ENCODE measurements at regions not wholly inside any gene's neighbourhood (a gene's known extent, or its start where the extent isn't known, plus 50 kb on each side); places are given as distances from the start of the nearest gene placed in this dataset.

DNA sequence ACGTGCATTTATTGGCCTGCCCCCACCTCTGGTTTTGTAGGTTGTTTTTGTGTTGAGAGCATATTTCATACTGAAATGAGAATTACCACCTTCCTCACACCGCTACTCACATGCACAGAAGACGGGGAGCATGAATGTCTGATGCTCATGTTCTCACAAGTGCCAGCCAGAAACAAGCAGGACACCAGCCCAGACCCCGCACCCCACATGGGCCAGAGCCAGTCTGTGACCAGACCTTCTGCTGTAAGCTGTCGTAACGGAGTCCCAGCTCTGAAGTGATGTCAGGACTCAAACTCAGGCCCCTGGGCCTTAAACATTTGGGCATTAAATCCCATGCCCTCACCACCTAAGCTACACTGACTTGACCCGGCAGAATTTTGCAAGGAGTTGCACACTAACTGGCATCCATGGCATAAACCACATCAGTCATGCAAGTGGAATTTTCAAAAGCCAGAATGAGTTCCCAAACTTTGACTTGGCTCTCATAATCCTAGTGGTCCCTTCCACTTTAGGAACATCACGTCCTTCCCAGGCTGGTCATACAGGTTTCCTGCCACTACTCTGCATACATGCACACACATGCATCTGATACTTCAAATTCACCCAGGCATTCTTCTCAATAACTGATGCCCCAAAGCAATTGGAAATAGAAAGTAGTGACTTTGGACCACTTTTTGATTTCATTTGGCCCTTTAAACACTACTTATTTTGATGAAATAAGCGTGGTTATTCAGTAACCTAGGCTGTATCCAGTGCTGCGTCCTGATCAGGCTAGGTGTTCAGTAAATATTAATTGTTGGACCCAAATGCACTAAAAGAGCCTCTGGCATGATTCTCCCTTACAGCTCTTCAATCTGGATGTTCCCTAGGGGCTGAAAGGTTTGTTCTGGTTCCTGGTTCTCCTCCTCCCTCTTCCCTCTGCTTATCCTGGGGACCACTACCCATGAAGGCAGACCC is 223.1 kb upstream of the ID2 start:
- Histone ChIP-seq H3K9me2 (replicated peaks; ENCODE audit: insufficient read depth, low read length) (no peaks in the 10 kb centered on the region), H2AFZ (ENCODE audit: low read length) (no peak overlapping the region), H3K36me3 (replicated peaks; ENCODE audit: insufficient read depth, low read length) (no peaks in the 10 kb centered on the region), H3K27ac (ENCODE audit: low read length) (no peak overlapping the region), H3K9ac (ENCODE audit: low read length) (no peak overlapping the region), H3K9me3 (replicated peaks; ENCODE audit: insufficient read depth, low read length) (no peaks in the 10 kb centered on the region), H3K4me1 (ENCODE audit: low read length) (peaks cover 14% of the 10 kb centered on the region), H3K27me3 (replicated peaks; ENCODE audit: insufficient read depth, low read length) (peaks cover 28% of the 10 kb centered on the region), H3K4me2 (ENCODE audit: low read depth, low read length) (no peak overlapping the region), H4K20me1 (ENCODE audit: insufficient read depth, low read length) (no peaks in the 10 kb centered on the region), H3F3A (ENCODE audit: insufficient read depth, low read length) (peaks cover 11% of the 10 kb centered on the region; the same call in 1 of the 2 replicates), H3K79me2 (ENCODE audit: low read length) (no peaks in the 10 kb centered on the region), H3K4me3 (ENCODE audit: low read length) (no peak overlapping the region)
- no peak for DNase-seq
- TF ChIP-seq EZH2phosphoT487 (IDR thresholded peaks at IDR 0.05; ENCODE audit: low read length) (no peak), EZH2 (optimal IDR thresholded peaks at IDR 0.05; ENCODE audit: low read depth, low read length) (no peak)
- TF ChIP-seq, protein P1, sequence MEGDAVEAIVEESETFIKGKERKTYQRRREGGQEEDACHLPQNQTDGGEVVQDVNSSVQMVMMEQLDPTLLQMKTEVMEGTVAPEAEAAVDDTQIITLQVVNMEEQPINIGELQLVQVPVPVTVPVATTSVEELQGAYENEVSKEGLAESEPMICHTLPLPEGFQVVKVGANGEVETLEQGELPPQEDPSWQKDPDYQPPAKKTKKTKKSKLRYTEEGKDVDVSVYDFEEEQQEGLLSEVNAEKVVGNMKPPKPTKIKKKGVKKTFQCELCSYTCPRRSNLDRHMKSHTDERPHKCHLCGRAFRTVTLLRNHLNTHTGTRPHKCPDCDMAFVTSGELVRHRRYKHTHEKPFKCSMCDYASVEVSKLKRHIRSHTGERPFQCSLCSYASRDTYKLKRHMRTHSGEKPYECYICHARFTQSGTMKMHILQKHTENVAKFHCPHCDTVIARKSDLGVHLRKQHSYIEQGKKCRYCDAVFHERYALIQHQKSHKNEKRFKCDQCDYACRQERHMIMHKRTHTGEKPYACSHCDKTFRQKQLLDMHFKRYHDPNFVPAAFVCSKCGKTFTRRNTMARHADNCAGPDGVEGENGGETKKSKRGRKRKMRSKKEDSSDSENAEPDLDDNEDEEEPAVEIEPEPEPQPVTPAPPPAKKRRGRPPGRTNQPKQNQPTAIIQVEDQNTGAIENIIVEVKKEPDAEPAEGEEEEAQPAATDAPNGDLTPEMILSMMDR (IDR thresholded peaks at IDR 0.05; ENCODE audit: low read length), result no peak

GRCh38 chr2:8459474-8459873 is 222.4 kb upstream of the ID2 start:
- Histone ChIP-seq H3K36me3 (replicated peaks; ENCODE audit: insufficient read depth, low read length) (no peaks in the 10 kb centered on the region), H3K4me1 (ENCODE audit: low read length) (peaks cover 14% of the 10 kb centered on the region), H3K27ac (ENCODE audit: low read length) (no peak overlapping the region), H3K4me3 (ENCODE audit: low read length) (no peak overlapping the region), H3K79me2 (ENCODE audit: low read length) (no peaks in the 10 kb centered on the region), H4K20me1 (ENCODE audit: insufficient read depth, low read length) (no peaks in the 10 kb centered on the region), H3K9me3 (replicated peaks; ENCODE audit: insufficient read depth, low read length) (no peaks in the 10 kb centered on the region), H2AFZ (ENCODE audit: low read length) (no peak overlapping the region), H3K9ac (ENCODE audit: low read length) (no peak overlapping the region), H3K27me3 (replicated peaks; ENCODE audit: insufficient read depth, low read length) (peaks cover 23% of the 10 kb centered on the region), H3K9me2 (replicated peaks; ENCODE audit: insufficient read depth, low read length) (no peaks in the 10 kb centered on the region), H3F3A (ENCODE audit: insufficient read depth, low read length) (peaks cover 11% of the 10 kb centered on the region; the same call in 1 of the 2 replicates), H3K4me2 (ENCODE audit: low read depth, low read length) (no peak overlapping the region)
- TF ChIP-seq, protein P1 (IDR thresholded peaks at IDR 0.05; ENCODE audit: low read length), result no peak
- TF ChIP-seq EZH2phosphoT487 (IDR thresholded peaks at IDR 0.05; ENCODE audit: low read length) (no peak), EZH2 (optimal IDR thresholded peaks at IDR 0.05; ENCODE audit: low read depth, low read length) (no peak)
- DNase-seq, result no peak

DNA sequence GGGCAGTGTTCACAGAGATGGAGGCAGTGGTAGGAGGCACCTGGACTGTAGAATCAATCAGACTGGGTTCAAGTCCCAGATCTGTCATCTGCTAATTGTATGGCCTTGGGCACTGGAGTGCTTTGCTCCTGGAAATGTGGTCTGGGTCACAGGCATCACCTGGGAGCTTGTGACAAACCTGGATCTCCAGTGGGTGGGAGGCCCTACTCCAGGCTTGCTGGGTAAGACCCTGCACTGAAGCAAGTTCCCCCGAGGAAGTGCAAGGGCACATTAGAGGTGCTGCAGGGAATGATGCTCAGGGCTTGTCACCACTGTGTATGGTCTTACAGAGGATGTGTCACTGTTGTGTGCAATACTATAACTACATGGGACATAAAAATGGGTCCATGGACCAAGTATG is 220.5 kb upstream of the ID2 start:
- no peak overlapping the region for H2AFZ ChIP-seq (ENCODE audit: low read length)
- no peak overlapping the region for H3K9ac ChIP-seq (ENCODE audit: low read length)
- H3K36me3 ChIP-seq (replicated peaks; ENCODE audit: insufficient read depth, low read length), result no peaks in the 10 kb centered on the region
- H3K27ac ChIP-seq (ENCODE audit: low read length), result no peak overlapping the region
- no peak overlapping the region for H3K4me3 ChIP-seq (ENCODE audit: low read length)
- H3K9me2 ChIP-seq (replicated peaks; ENCODE audit: insufficient read depth, low read length), result no peaks in the 10 kb centered on the region
- H3K9me3 ChIP-seq (replicated peaks; ENCODE audit: insufficient read depth, low read length), result no peaks in the 10 kb centered on the region
- no peak for TF ChIP-seq EZH2 (optimal IDR thresholded peaks at IDR 0.05; ENCODE audit: low read depth, low read length)
- TF ChIP-seq EZH2phosphoT487 (IDR thresholded peaks at IDR 0.05; ENCODE audit: low read length), result no peak
- TF ChIP-seq, protein P1 (IDR thresholded peaks at IDR 0.05; ENCODE audit: low read length), result no peak
- no peaks in the 10 kb centered on the region for H4K20me1 ChIP-seq (ENCODE audit: insufficient read depth, low read length)
- DNase-seq, result no peak
- H3K4me2 ChIP-seq (ENCODE audit: low read depth, low read length), result no peak overlapping the region
- peaks cover 15% of the 10 kb centered on the region for H3K27me3 ChIP-seq (replicated peaks; ENCODE audit: insufficient read depth, low read length)
- H3K4me1 ChIP-seq (ENCODE audit: low read length), result peaks cover 4% of the 10 kb centered on the region
- 0 out of 2 replicates have a peak, but pooled peaks cover 3% of the 10 kb centered on the region for H3F3A ChIP-seq (ENCODE audit: insufficient read depth, low read length)
- no peaks in the 10 kb centered on the region for H3K79me2 ChIP-seq (ENCODE audit: low read length)
